IPS-20b (cell line): ENCODE measurements at regions not wholly inside any gene's neighbourhood (a gene's known extent, or its start where the extent isn't known, plus 50 kb on each side); places are given as distances from the start of the nearest gene placed in this dataset.
A peak's percentile ranks its signal among the peaks of the same experiment; 100 is the strongest.

ENCODE experiments used
- H3K27ac ChIP-seq: one replicate; pipeline ENCODE4 v1.5.1; 2013; ENCODE audit warnings: low read length
- H3K27me3 ChIP-seq: 2 replicates; pipeline ENCODE4 v1.6.1; 2013; ENCODE audit warnings: mild to moderate bottlenecking, low read length, inconsistent platforms; ENCODE audit not compliant: insufficient read depth
- H3K36me3 ChIP-seq: 2 replicates; pipeline ENCODE4 v1.6.1; 2013; ENCODE audit warnings: low read depth, mild to moderate bottlenecking, inconsistent platforms, low read length, moderate library complexity; ENCODE audit not compliant: insufficient read depth
- H3K4me1 ChIP-seq: 2 replicates; pipeline ENCODE4 v1.6.1; 2013; ENCODE audit warnings: mild to moderate bottlenecking, control low read depth, inconsistent platforms, low read length, moderate library complexity; ENCODE audit not compliant: insufficient read depth
- H3K4me3 ChIP-seq: 2 replicates; pipeline ENCODE4 v1.5.1; 2013; ENCODE audit warnings: mild to moderate bottlenecking, low read length, inconsistent platforms
- H3K9ac ChIP-seq: 2 replicates; pipeline ENCODE4 v1.6.1; 2013; ENCODE audit warnings: low read depth, mild to moderate bottlenecking, inconsistent platforms, low read length, moderate library complexity
- H3K9me3 ChIP-seq: 2 replicates; pipeline ENCODE4 v1.6.1; 2013; ENCODE audit warnings: mild to moderate bottlenecking, low read depth, low read length, inconsistent platforms; ENCODE audit not compliant: insufficient read depth

DNA sequence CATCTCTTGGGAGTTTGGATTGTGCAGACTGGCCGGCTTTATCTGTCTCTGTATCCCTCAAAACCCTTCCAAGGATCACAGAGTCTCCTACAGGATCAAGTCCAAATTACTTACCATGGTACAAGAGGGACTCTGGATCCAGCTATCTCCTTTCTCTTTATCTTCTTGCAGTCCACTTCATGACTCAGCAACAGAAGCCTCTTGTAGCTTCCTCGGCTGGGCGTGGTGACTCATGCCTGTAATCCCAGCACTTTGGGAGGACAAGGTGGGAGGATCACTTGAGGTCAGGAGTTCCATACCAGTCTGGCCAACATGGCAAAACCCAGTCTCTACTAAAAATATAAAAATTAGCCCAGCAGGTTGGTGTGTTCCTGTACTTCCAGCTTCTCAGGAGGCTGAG is 189.7 kb downstream of the BCAT1 start:
- H3K9ac ChIP-seq, result no peak overlapping the region

DNA sequence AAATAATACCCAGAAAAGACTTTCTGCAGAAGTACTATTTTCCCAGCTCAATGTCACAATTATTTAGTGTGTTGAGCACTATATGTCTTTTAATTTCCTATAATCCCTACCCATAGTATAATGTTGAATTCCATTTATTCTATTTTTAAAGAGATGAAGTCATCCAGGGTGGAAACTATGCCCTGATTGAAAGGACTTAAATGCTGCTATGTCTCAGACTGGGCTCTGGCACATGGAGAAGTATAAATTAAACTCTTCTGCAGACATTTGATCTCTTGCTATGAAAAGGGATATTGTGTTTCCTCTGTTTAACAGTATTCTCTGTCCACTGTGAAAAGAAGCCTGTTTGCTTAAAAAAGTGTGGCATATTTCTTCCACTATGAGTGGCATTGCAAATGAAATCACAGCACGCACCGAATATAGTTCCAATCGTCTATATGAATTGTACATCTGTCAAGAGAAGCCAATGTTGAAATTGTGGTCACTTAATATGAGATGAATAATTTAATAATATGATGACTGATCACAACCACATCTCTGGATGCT is 192.3 kb downstream of the BCAT1 start:
- Histone ChIP-seq H3K27me3 (no peaks in the 10 kb centered on the region), H3K36me3 (no peaks in the 10 kb centered on the region), H3K4me1 (peaks cover 10% of the 10 kb centered on the region; the same call in 1 of the 2 replicates), H3K9ac (no peak overlapping the region), H3K4me3 (no peak overlapping the region), H3K27ac (no peak overlapping the region), H3K9me3 (no peaks in the 10 kb centered on the region)

More for the DNA sequence above, 189.7 kb downstream of the BCAT1 start:
- no peaks in the 10 kb centered on the region for H3K36me3 ChIP-seq
- H3K4me1 ChIP-seq, result peaks cover 10% of the 10 kb centered on the region; the same call in 1 of the 2 replicates
- H3K27me3 ChIP-seq, result no peaks in the 10 kb centered on the region
- no peaks in the 10 kb centered on the region for H3K9me3 ChIP-seq
- H3K4me3 ChIP-seq, result no peak overlapping the region
- no peak overlapping the region for H3K27ac ChIP-seq

DNA sequence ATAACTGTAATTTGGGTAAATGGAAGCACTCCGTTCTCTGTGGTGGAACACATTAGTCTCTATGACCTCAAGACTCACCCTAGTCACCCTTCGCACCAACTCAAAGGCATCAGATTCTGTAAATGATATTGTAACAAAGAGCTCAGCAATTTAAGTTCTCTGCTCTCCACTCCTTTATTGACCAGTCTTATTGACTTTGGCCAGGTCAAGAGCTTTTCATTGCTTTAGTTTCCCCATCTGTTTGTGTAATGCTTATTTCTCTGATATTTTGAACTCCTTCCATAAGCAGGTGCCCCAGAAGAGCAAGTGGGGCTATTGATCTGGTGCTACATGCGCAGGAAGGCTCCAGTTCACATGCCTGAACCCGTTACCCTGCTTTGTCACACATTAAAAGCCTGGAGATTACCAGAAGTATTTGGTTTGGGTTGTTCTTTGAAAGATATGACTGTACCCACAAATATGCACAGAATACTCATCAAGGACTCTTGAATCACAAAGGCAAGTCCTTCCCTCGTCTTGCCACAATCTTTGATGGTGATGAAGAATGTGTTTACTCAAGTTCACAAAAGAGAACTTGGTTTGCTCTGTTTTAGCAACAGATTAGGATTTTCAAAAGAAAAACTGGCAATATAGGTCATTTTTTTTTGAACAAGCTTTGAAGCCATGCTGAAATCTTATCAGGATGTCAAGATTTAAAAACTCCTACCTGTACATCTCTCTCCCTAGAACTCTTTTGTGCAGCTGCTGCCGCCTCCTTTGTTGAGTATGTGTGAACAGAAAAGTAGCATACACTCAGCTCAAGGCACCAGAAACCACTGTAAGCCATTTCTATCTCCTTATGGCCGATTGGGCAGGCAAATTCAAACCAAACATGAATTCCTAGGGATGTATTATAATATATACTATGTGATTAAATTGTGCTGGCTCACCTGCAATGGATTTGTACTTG is 193.9 kb downstream of the BCAT1 start:
- Histone ChIP-seq H3K9ac (no peak overlapping the region), H3K27ac (no peak overlapping the region), H3K36me3 (no peaks in the 10 kb centered on the region), H3K4me1 (peaks cover 4% of the 10 kb centered on the region; the same call in 1 of the 2 replicates), H3K9me3 (no peaks in the 10 kb centered on the region), H3K4me3 (no peak overlapping the region), H3K27me3 (no peaks in the 10 kb centered on the region)

- H3K27me3 ChIP-seq, result no peaks in the 10 kb centered on the region
- H3K4me3 ChIP-seq, result no peak overlapping the region
- no peak overlapping the region for H3K9ac ChIP-seq
- no peaks in the 10 kb centered on the region for H3K36me3 ChIP-seq
- no peaks in the 10 kb centered on the region for H3K9me3 ChIP-seq
- no peak overlapping the region for H3K27ac ChIP-seq
- peaks cover 23% of the 10 kb centered on the region for H3K4me1 ChIP-seq
These were observed 196.0 kb downstream of the BCAT1 start for GRCh38 chr12:24752763-24753462.

GRCh38 chr12:24751181-24751580 is 197.7 kb downstream of the BCAT1 start:
- Histone ChIP-seq H3K27me3 (no peaks in the 10 kb centered on the region), H3K9ac (no peak overlapping the region), H3K4me3 (no peak overlapping the region), H3K27ac (no peak overlapping the region), H3K4me1 (peaks cover 24% of the 10 kb centered on the region), H3K36me3 (no peaks in the 10 kb centered on the region), H3K9me3 (no peaks in the 10 kb centered on the region)

GRCh38 chr12:24750263-24750662 is 198.6 kb downstream of the BCAT1 start:
- Histone ChIP-seq H3K9me3 (no peaks in the 10 kb centered on the region), H3K9ac (no peak overlapping the region), H3K27ac (no peak overlapping the region), H3K4me1 (peaks cover 24% of the 10 kb centered on the region), H3K4me3 (no peak overlapping the region), H3K27me3 (no peaks in the 10 kb centered on the region), H3K36me3 (no peaks in the 10 kb centered on the region)

GRCh38 chr12:24749171-24749570 is 199.7 kb downstream of the BCAT1 start:
- Histone ChIP-seq H3K4me1 (peaks cover 24% of the 10 kb centered on the region), H3K4me3 (no peak overlapping the region), H3K9ac (no peak overlapping the region), H3K9me3 (no peaks in the 10 kb centered on the region), H3K27ac (no peak overlapping the region), H3K36me3 (no peaks in the 10 kb centered on the region), H3K27me3 (no peaks in the 10 kb centered on the region)

DNA sequence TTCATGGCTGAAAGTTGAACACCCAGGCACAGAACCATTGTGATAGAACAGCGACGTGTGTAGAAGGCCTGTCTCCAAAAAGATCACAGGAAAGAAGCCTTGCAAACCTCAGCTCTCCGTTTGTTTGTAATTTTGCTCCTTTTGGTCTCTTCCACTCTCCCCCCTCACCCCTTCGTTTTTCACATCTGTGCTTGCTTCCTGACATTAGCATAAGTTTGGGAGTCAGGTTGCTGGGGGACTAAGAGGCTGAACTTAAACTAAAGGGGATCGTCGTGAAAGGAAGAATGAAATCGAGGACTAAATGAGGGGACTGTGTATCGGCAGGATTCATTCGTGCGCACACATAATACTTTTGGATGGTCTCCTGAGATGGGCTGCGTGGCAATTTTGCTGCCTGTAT is 200.6 kb downstream of the BCAT1 start:
- Histone ChIP-seq H3K27ac (no peak overlapping the region), H3K4me1 (peaks cover 24% of the 10 kb centered on the region), H3K9ac (peak overlapping the region; percentile 38; the same call in 1 of the 2 replicates), H3K27me3 (no peaks in the 10 kb centered on the region), H3K36me3 (no peaks in the 10 kb centered on the region), H3K9me3 (no peaks in the 10 kb centered on the region), H3K4me3 (peak overlapping the region; percentile 39; the same call in 1 of the 2 replicates)

GRCh38 chr12:24746864-24747263 is 202.0 kb downstream of the BCAT1 start:
- no peak overlapping the region for H3K4me3 ChIP-seq
- no peaks in the 10 kb centered on the region for H3K9me3 ChIP-seq
- peaks cover 24% of the 10 kb centered on the region for H3K4me1 ChIP-seq
- H3K27ac ChIP-seq, result no peak overlapping the region
- no peaks in the 10 kb centered on the region for H3K36me3 ChIP-seq
- no peaks in the 10 kb centered on the region for H3K27me3 ChIP-seq
- H3K9ac ChIP-seq, result no peak overlapping the region

- Histone ChIP-seq H3K4me3 (no peak overlapping the region), H3K9me3 (no peaks in the 10 kb centered on the region), H3K4me1 (peaks cover 27% of the 10 kb centered on the region), H3K36me3 (no peaks in the 10 kb centered on the region), H3K27me3 (no peaks in the 10 kb centered on the region), H3K9ac (no peak overlapping the region), H3K27ac (no peak overlapping the region)
These were observed 202.8 kb downstream of the BCAT1 start for GRCh38 chr12:24746006-24746671.
